Pulmonary artery endothelial cell (primary cell): ENCODE measurements at regions not wholly inside any gene's neighbourhood (a gene's known extent, or its start where the extent isn't known, plus 50 kb on each side); places are given as distances from the start of the nearest gene placed in this dataset.
"Not testable (repeated sequence)": the region's sequence is repeated elsewhere in the genome, so short reads cannot be mapped to it uniquely, and the experiment has no call there.

ENCODE experiments used
- DNase-seq: peaks from one replicate; pipeline ENCODE4 v3.0.0-alpha.2; 2011; ENCODE audit warnings: low read depth, low spot score

DNA sequence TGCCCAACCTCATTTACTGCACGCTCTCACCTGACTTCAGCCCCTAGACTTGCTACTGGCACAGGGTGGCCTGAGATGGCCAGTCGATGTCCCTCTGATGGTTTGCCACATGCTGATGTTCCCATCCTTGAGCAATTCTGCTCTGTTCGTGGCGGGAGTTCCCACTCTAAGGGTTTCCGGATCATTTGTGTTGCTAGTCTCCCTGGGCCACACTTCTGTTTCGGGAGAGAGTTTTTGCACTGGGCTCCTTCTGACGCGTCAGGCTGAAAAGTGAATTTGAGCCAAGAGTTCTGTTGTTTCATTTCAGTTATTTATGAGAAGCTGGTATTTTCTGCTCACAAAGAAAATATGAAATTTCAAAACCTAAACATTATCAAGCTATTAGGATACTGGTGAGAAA, 597.7 kb downstream of the BNC2 start:
- no peak for DNase-seq

- no peak for DNase-seq
Measured at GRCh38 chr9:16275795-16276624, 594.5 kb downstream of the BNC2 start.

GRCh38 chr9:16276866-16277265, 593.6 kb downstream of the BNC2 start:
- DNase-seq, result no peak

- DNase-seq, result no peak
Measured at GRCh38 chr9:16277471-16277960, 593.0 kb downstream of the BNC2 start.

DNA sequence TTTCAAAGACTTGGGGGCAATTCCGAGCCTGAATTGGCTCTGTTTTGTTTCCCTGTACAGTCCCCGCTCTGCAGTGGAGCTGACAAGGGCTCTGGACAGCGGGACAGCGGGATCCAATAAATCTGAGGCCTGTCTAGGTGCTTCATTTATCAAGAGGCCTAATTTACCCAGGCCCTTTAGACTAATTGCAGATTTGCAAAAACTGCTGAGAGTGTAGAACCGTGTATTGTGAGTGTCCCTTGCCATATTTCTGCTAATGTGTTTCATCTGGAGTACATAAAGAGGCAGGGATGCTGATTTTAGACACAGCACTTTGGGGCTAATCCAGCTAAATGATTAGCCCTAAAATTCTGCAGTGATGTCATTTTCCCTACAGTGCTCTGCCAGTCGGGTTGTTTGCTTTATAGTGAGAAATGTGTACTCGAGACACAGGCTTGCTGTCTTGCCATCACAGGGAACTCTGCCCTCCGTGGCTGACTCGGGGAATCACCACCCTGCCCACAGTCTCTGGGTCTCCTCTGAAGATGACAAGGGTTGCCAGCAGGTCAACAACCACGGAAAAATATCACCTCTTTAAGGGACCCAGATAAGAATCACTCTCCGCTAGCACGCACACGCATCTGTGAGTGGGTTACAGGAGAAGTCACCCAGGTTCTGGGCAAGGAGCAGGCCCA, 592.0 kb downstream of the BNC2 start:
- no peak for DNase-seq

GRCh38 chr9:16281707-16282106, 588.8 kb downstream of the BNC2 start:
- DNase-seq, result no peak

DNA sequence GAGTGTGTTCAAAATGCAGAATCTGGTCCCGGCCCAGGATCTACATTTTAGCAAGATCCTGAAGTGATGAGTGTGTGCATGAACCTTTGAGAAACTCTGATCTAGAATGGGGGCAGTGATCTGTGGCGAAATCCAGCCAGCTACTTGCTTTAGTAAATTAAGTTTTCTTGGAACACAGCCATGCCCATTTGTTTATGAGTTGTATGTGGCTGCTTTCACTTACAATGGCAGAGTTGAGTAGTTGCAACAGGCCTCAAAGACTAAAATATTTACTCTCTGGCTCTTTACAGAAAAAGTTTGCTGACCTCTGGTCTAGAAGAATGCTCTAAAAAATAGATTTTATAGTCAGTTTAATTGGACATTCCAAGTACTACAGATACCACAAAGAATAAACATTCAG, 588.3 kb downstream of the BNC2 start:
- no peak for DNase-seq

DNA sequence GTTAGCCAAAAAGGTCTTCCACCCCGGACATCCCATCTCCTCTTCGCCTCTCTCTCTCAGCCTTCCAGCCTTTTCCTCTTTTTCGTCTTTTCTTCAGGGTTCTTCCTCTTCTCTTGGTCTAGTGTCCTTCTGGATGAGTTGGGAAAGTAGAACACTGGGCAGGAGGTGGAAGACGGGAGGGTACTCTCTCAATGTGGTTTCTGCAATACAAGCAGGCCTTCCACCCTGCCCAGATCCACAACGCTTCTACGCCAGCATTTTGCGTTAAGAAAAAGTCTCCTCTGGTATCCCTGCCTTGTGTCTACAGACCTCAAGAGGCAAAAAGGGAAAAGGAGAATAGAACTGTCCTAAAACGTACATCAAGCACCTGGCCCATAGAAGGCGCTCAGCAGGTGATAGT, 587.8 kb downstream of the BNC2 start:
- DNase-seq, result no peak

GRCh38 chr9:16286160-16286559, 584.3 kb downstream of the BNC2 start:
- no peak for DNase-seq

DNA sequence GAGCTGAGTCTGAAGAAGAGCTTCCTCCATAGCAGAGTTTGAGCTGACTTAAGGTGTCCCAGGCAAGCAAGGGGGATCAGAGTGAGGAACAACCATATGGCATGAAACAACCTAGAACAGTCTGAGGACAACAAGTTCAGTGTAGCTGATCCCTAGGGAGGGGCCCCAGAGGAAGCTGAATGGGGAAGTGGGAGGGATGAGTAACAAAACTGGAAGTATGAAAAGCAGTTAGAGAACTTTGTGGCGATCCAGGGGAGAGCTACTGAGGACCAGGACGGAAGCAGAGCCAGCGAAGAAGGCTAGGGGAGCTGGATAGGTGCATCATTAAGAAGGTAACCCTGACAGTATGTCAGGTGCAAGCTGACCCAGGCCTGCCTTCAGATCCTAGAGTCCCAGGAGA, 580.8 kb downstream of the BNC2 start:
- no peak for DNase-seq

DNA sequence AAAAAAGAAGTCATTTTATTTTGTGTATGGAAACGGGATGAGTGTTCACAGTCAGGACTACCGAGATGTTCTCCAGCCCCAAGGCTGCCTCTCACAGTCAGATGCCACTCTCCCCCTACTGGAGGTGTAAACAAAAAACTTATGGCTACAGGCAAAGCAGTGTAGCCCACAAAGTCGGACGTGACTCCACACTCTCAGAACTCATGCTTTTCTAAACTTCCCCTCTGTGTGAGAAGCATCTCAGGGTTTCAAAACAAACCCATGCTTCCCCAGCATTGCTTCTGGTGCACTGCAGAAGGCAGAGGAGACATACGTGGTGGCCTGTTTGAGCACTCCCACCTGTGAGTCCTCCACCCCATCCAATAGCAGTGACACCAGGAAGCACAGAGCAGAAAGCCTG, 580.3 kb downstream of the BNC2 start:
- DNase-seq, result no peak

DNA sequence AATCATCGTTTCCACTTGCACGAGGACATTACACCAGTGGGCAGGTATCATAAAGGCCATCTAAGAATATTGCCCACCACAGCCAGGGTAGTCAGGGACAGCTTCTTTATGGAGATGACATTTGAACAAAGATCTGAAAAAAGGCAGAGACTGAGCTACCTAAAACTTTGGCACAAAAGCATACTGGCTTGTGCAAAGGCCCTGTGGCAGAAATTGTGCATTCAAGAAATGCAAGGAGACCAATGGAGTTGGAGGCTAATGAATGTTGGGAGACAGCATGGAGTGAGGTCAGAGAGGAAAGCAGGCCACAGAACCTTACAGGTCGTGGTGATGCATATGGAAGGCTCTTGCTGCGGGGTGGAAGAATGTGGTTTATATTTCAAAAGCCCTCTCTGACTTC, 578.5 kb downstream of the BNC2 start:
- DNase-seq, result no peak

- no peak for DNase-seq
Measured at GRCh38 chr9:16293610-16294009, 576.9 kb downstream of the BNC2 start.

GRCh38 chr9:16294133-16294770, 576.2 kb downstream of the BNC2 start:
- DNase-seq, result no peak

- DNase-seq, result not testable (repeated sequence)
Measured at GRCh38 chr9:16294940-16295339, 575.5 kb downstream of the BNC2 start.

DNA sequence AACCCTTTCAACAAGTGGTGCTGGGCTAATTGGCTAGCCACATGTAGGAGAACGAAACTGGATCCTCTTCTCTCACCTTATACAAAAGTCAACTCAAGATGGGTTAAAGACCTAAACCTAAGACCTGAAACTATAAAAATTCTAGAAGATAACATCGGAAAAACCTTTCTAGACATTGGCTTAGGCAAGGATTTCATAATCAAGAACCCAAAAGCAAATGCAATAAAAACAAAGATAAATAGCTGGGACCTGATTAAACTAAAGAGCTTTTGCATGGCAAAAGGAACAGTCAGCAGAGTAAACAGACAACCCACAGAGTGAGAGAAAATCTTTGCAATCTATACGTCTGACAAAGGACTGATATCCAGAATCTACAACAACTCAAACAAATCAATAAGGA, 571.1 kb downstream of the BNC2 start:
- DNase-seq, result not testable (repeated sequence)

GRCh38 chr9:16303506-16303905, 567.0 kb downstream of the BNC2 start:
- no peak for DNase-seq

DNA sequence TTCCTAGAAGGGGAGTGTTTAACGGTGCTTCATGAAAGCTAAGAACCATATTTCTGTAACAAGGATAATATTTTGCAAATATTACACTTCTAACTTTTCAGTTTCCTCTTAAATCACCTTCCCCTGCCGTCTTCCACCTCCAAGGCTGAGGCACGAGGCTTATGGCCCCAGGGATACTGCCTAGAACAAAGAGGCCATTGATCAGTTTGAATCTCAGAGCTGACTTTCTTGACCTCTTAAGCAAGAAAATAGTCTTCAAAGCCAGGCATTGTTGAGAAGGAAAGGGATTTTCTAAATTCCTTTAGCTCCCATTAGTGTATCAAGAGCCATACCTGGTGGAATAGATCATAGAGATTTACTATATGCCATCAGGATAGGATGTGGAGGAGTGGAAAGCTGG, 566.2 kb downstream of the BNC2 start:
- no peak for DNase-seq

DNA sequence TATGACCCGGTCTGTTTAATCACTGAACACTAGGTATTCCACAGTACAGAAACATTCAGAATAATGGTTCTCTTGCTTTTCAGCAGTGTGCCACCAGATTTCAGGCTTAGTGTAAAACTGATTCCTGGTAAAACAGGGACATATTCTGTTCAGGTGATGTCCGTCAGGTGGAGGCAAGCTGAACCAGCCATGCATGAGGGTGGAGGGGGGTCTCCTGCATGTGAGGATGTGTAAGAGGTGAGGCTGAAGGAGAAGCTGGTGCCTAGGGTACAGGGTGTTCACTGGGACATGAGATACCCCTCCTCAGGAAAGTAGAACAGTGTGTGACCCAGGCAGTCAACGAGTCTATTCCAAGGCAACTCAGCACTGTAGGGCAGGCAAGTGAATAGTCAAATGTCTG, 563.9 kb downstream of the BNC2 start:
- DNase-seq, result no peak

DNA sequence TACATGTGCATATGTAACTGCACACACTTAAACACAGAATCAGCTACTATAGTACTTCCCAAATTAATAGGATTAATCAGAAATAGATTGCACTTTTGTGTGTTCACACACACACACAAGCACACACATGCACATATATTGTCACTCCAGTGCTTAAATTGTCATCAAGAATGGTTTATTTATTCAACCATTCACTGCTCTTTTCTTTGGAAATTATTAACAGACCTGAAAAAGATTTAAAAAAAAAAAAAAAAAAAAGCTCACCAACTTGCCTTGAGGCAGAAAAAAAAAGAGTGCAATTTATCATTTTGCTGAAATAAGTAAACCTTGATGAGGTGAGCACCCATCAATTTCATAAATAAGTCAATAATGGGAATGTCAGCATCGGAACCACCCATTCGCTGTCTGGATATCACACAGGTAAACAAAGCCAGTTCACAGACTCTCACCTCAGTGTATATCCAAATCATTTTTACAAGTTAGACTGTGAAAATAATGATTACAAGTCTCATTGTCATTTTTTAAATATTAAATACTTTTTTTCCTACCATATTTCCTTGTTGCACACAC, 562.8 kb downstream of the BNC2 start:
- no peak for DNase-seq

GRCh38 chr9:16308645-16309044, 561.8 kb downstream of the BNC2 start:
- DNase-seq, result no peak

DNA sequence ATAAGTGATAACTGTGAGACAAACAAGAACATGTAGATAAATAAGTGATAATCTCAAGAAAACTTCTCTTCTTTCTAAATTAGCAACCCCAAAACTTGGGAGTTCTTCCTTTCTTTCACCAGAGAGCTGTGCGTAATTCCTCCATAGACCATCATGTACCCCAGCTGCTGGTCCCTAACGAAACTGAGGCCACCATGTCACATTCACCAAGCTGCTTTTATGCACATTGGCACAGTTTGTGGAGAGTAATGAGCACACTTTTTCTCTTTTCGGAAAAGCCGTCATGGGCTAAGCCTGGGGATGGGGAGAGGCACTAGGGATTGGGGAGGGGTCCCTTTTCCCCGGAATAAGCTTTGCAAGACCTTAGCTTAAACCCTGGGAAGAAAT, 561.4 kb downstream of the BNC2 start:
- no peak for DNase-seq
